Osteoblast (primary cell): ENCODE measurements at regions not wholly inside any gene's neighbourhood (a gene's known extent, or its start where the extent isn't known, plus 50 kb on each side); places are given as distances from the start of the nearest gene placed in this dataset.

Source experiments
- DNase-seq: peaks from one replicate; pipeline ENCODE4 v3.0.0; 2011; ENCODE audit warnings: low spot score, mixed read lengths; ENCODE audit not compliant: insufficient read length; ENCODE audit errors: missing footprints
- H2AFZ ChIP-seq: 2 replicates; pipeline ENCODE4 v1.6.0; 2011; ENCODE audit warnings: mild to moderate bottlenecking, low read length
- H3K27ac ChIP-seq: 2 replicates; pipeline ENCODE4 v1.5.1; 2011; ENCODE audit warnings: mild to moderate bottlenecking, low read depth, low read length, moderate library complexity
- H3K27me3 ChIP-seq: 2 replicates; pipeline ENCODE4 v1.6.0; 2012; ENCODE audit warnings: mild to moderate bottlenecking, control low read depth, inconsistent platforms, low read length, moderate library complexity; ENCODE audit not compliant: insufficient read depth
- H3K36me3 ChIP-seq: 2 replicates; pipeline ENCODE4 v1.5.1; 2011; ENCODE audit warnings: mild to moderate bottlenecking, low read length, control low read depth, moderate library complexity; ENCODE audit not compliant: insufficient read depth
- H3K4me1 ChIP-seq: 2 replicates; pipeline ENCODE4 v1.5.1; 2011; ENCODE audit warnings: mild to moderate bottlenecking, low read length, control low read depth, moderate library complexity; ENCODE audit not compliant: insufficient read depth
- H3K4me2 ChIP-seq: 2 replicates; pipeline ENCODE4 v1.6.0; 2011; ENCODE audit warnings: mild to moderate bottlenecking, low read length; ENCODE audit not compliant: insufficient read depth
- H3K4me3 ChIP-seq: fragments of 200-600 bp; sonication (generic); 3 replicates; pipeline ENCODE4 v1.5.1; 2012; ENCODE audit warnings: mild to moderate bottlenecking, low read length, inconsistent platforms; ENCODE audit not compliant: insufficient read depth
- H3K79me2 ChIP-seq: 2 replicates; pipeline ENCODE4 v1.6.0; 2012; ENCODE audit warnings: mild to moderate bottlenecking, low read length, control low read depth, inconsistent platforms; ENCODE audit not compliant: insufficient read depth
- H3K9me3 ChIP-seq: 2 replicates; pipeline ENCODE4 v1.5.1; 2011; ENCODE audit warnings: low read depth, low read length, control low read depth
- H4K20me1 ChIP-seq: 2 replicates; pipeline ENCODE4 v1.6.0; 2012; ENCODE audit warnings: mild to moderate bottlenecking, low read length, control low read depth; ENCODE audit not compliant: insufficient read depth
- TF ChIP-seq, protein P1 (sequence below): IDR thresholded peaks from 2 replicates; pipeline ENCODE4 v1.5.1; 2011; ENCODE audit warnings: mild to moderate bottlenecking, low read depth, low read length, moderate library complexity; ENCODE audit errors: extremely low read depth

DNA sequence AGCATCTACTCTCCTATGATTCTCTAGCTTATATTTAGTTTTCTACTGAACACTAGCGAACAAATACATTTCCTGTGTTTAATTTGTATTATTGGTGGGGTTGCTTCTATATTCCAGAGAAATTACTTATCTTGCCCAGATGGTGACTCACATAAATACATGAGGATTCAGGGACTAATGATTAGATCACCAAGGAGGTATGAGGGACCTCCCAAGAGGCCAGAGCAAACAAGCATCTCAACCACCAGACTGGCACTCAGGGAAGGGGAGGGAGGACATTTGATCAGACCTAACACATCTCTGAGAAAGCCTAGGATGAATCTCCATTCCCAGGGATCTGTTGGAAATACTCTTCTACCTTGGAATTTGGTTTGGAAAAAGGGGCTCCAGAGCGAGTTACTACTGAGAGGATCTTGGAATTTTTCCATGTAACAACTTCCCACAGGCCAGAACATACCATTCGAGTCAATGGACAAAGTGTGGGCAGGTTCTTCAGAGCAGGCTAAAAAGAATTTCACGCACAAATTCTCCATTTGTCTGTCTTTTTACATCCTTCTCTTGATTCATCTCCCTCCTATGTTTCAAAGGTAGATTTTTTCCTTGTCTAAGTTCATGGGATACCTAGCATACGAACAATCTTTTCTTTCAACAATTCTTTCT is 262.6 kb upstream of the MYOCD start:
- Histone ChIP-seq H3K4me3 (no peak overlapping the region), H3K4me2 (no peak overlapping the region), H3K36me3 (no peaks in the 10 kb centered on the region), H3K27ac (peak overlapping the region; percentile 41), H2AFZ (no peak overlapping the region), H3K27me3 (no peaks in the 10 kb centered on the region), H3K4me1 (no peaks in the 10 kb centered on the region), H3K79me2 (no peaks in the 10 kb centered on the region), H4K20me1 (no peaks in the 10 kb centered on the region), H3K9me3 (no peaks in the 10 kb centered on the region)
- TF ChIP-seq, protein P1, sequence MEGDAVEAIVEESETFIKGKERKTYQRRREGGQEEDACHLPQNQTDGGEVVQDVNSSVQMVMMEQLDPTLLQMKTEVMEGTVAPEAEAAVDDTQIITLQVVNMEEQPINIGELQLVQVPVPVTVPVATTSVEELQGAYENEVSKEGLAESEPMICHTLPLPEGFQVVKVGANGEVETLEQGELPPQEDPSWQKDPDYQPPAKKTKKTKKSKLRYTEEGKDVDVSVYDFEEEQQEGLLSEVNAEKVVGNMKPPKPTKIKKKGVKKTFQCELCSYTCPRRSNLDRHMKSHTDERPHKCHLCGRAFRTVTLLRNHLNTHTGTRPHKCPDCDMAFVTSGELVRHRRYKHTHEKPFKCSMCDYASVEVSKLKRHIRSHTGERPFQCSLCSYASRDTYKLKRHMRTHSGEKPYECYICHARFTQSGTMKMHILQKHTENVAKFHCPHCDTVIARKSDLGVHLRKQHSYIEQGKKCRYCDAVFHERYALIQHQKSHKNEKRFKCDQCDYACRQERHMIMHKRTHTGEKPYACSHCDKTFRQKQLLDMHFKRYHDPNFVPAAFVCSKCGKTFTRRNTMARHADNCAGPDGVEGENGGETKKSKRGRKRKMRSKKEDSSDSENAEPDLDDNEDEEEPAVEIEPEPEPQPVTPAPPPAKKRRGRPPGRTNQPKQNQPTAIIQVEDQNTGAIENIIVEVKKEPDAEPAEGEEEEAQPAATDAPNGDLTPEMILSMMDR: no peak
- no peak for DNase-seq

DNA sequence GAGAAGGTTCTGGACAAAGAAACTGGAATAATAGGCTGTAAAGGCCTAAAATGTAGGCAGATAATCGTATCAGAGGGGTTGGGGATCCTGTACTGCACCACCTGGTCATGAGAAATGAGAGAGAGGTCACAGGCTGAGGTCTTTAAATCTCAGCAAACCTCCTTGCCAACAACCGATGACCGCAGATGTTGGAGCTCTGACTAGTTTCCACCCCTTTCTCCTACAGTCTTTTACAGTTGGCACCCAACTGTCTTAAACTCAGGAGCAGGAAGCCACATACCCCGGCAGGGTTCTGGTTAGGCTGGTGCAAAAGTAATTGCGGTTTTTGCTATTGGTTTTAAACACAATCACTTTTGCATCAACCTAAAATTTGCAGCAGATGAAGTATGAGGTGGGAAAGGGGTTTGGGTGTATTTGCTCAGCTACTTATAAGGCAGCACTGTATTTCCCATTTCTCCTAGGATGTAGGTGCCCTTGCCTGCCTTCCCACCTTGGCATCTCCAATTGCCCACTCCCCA is 261.8 kb upstream of the MYOCD start:
- Histone ChIP-seq H3K27ac (no peak overlapping the region), H2AFZ (no peak overlapping the region), H3K27me3 (no peaks in the 10 kb centered on the region), H3K79me2 (no peaks in the 10 kb centered on the region), H3K4me1 (no peaks in the 10 kb centered on the region), H3K9me3 (no peaks in the 10 kb centered on the region), H3K4me2 (no peak overlapping the region), H3K36me3 (no peaks in the 10 kb centered on the region), H3K4me3 (no peak overlapping the region), H4K20me1 (no peaks in the 10 kb centered on the region)
- TF ChIP-seq, protein P1: no peak
- no peak for DNase-seq

DNA sequence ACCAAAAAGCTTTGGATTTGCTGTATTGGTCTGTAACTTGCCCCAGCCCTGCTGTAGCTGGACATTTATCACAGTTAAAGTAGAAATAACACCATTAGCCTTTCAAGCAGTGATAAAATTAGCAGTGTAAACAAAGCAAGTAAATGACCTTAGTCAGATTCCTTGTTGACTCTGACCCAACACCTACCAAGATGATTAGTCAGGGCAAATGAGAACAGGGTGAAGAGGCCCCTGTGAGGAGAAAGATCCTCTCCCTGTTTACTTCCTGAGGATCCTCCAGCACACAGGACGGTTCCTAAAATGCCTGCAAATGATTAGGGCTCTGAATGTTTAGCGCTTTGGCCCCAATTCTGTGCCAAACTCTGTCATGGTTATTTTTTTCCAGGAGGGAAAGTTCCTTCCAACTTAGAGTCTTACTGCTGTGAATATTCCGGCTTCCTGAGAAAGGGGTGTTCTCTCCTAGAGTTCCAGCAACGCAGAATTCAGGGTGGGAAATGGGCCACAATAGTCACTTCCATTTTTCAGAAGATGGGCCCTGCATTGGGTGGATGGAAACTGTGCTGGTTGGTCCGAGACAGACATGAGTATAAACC is 259.0 kb upstream of the MYOCD start:
- TF ChIP-seq, protein P1: no peak
- Histone ChIP-seq H3K9me3 (no peaks in the 10 kb centered on the region), H2AFZ (no peak overlapping the region)

DNA sequence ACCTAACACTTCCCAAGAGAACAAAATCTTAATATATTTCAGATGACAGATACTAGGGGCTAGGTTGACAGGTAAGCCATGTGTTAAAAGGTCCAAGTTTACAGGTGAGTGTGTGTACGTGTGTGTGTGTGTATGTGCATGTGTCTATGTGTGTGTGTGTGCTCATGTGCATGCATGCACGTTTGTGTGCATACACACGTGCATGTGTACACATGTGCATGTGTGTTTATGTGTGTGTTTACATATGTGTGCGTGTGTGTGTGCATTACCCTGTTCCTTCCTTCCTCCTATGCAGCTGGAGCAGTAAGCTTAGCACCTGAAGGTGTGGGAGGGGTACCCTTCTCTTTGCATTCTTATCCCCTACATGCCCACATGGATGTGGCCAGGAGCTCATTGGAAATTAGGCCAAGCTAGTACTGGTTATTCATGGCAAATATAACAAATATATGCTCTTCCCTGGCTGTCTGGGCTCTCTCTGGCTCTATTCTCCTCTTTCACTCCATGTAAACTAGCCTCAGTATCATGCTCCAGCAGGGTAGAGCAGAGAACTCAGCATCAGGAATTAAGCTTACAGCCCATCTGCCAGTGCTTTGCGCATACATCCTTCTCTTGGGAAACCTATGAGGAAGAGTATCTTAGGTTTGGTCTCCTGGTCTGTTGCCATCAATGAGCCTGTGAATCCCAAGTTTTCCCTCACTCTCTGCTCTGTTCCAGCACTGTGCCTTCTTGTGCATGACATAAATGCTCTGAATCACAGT is 258.0 kb upstream of the MYOCD start:
- no peaks in the 10 kb centered on the region for H3K4me1 ChIP-seq
- no peaks in the 10 kb centered on the region for H4K20me1 ChIP-seq
- H3K36me3 ChIP-seq: no peaks in the 10 kb centered on the region
- DNase-seq: no peak
- no peak overlapping the region for H2AFZ ChIP-seq
- no peaks in the 10 kb centered on the region for H3K27me3 ChIP-seq
- no peak overlapping the region for H3K4me2 ChIP-seq
- H3K79me2 ChIP-seq: no peaks in the 10 kb centered on the region
- no peak overlapping the region for H3K4me3 ChIP-seq
- TF ChIP-seq, protein P1: no peak
- no peaks in the 10 kb centered on the region for H3K9me3 ChIP-seq
- H3K27ac ChIP-seq: no peak overlapping the region

More for the DNA sequence above, 259.0 kb upstream of the MYOCD start:
- no peak overlapping the region for H3K4me3 ChIP-seq
- no peaks in the 10 kb centered on the region for H4K20me1 ChIP-seq
- no peaks in the 10 kb centered on the region for H3K36me3 ChIP-seq
- no peaks in the 10 kb centered on the region for H3K27me3 ChIP-seq
- H3K79me2 ChIP-seq: no peaks in the 10 kb centered on the region
- H3K4me2 ChIP-seq: no peak overlapping the region
- H3K27ac ChIP-seq: no peak overlapping the region
- no peaks in the 10 kb centered on the region for H3K4me1 ChIP-seq
- no peak for DNase-seq
